ENCODE measurements at regions not wholly inside any gene's neighbourhood (a gene's known extent, or its start where the extent isn't known, plus 50 kb on each side); places are given as distances from the start of the nearest gene placed in this dataset.

DNA sequence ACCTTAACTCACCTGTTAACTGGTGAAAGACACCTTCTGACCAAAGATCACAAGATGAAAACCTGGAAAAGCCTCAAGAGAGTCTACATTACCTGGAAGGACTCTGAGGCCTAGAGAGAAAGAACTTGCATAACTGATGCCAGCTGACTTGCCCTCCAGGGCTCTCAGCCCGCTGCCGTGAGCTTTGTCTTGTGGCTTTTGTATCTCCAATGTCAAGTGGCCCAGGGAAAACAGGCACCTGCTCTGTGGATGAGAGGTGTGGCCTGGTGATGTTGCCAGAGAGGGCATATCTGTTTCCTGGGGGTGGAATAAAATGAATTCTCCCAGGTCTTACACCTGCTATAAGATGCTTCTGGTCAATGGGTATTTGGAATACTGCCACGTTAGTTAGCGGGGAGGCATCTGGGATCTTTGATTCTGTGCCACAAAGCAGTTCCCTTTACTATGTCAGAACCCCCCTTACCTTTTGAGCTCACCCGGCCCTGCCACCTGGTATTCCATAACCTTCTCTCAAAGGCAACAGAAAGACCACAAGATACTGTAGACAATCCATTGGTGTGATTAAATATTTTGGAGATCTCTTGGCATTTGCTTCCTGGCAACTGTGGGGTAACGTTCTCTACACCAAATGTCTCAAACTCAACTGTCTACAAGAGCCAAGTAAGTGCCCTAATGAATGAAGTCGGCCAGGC lies 54.9 kb upstream of the N4BP3 start:
- H3K23ac ChIP-seq (ENCODE audit: low read depth, low read length), result no peak overlapping the region
- no peak overlapping the region for H4K91ac ChIP-seq (ENCODE audit: insufficient read depth, low read depth, low read length)
- TF ChIP-seq, protein P1, sequence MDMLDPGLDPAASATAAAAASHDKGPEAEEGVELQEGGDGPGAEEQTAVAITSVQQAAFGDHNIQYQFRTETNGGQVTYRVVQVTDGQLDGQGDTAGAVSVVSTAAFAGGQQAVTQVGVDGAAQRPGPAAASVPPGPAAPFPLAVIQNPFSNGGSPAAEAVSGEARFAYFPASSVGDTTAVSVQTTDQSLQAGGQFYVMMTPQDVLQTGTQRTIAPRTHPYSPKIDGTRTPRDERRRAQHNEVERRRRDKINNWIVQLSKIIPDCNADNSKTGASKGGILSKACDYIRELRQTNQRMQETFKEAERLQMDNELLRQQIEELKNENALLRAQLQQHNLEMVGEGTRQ (IDR thresholded peaks at IDR 0.05; ENCODE audit: low read depth, low read length), result no peak
- TF ChIP-seq CHD1 (IDR thresholded peaks at IDR 0.05; ENCODE audit: low read depth, low read length) (no peak), MAZ (IDR thresholded peaks at IDR 0.05; ENCODE audit: borderline replicate concordance, low read depth, low read length) (no peak), RAD21 (IDR thresholded peaks at IDR 0.05; ENCODE audit: low read length) (no peak), MAFK (IDR thresholded peaks at IDR 0.05; ENCODE audit: low read depth, low read length) (no peak), CEBPB (IDR thresholded peaks at IDR 0.05; ENCODE audit: low read depth, low read length) (no peak), FOS (IDR thresholded peaks at IDR 0.05; ENCODE audit: low read depth, low read length) (no peak), RCOR1 (IDR thresholded peaks at IDR 0.05; ENCODE audit: insufficient replicate concordance, low read length) (no peak), BHLHE40 (IDR thresholded peaks at IDR 0.05; ENCODE audit: low read depth, low read length) (no peak), MXI1 (IDR thresholded peaks at IDR 0.05; ENCODE audit: borderline replicate concordance, low read depth, low read length) (no peak), POLR2A (IDR thresholded peaks at IDR 0.05; ENCODE audit: low read depth, low read length) (no peak), SMC3 (IDR thresholded peaks at IDR 0.05; ENCODE audit: low read depth, low read length) (no peak), RFX5 (IDR thresholded peaks at IDR 0.05; ENCODE audit: low read depth, low read length) (no peak)
- TF ChIP-seq, protein P2, sequence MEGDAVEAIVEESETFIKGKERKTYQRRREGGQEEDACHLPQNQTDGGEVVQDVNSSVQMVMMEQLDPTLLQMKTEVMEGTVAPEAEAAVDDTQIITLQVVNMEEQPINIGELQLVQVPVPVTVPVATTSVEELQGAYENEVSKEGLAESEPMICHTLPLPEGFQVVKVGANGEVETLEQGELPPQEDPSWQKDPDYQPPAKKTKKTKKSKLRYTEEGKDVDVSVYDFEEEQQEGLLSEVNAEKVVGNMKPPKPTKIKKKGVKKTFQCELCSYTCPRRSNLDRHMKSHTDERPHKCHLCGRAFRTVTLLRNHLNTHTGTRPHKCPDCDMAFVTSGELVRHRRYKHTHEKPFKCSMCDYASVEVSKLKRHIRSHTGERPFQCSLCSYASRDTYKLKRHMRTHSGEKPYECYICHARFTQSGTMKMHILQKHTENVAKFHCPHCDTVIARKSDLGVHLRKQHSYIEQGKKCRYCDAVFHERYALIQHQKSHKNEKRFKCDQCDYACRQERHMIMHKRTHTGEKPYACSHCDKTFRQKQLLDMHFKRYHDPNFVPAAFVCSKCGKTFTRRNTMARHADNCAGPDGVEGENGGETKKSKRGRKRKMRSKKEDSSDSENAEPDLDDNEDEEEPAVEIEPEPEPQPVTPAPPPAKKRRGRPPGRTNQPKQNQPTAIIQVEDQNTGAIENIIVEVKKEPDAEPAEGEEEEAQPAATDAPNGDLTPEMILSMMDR (conservative IDR thresholded peaks at IDR 0.05; ENCODE audit: low read depth, low read length), result no peak
- TF ChIP-seq, protein P3, sequence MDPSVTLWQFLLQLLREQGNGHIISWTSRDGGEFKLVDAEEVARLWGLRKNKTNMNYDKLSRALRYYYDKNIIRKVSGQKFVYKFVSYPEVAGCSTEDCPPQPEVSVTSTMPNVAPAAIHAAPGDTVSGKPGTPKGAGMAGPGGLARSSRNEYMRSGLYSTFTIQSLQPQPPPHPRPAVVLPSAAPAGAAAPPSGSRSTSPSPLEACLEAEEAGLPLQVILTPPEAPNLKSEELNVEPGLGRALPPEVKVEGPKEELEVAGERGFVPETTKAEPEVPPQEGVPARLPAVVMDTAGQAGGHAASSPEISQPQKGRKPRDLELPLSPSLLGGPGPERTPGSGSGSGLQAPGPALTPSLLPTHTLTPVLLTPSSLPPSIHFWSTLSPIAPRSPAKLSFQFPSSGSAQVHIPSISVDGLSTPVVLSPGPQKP (IDR thresholded peaks at IDR 0.05; ENCODE audit: borderline replicate concordance, low read depth, low read length), result no peak
- ChIA-PET POLR2A (ENCODE audit: unreplicated experiment) (no interaction called here), CTCF (no interaction called here)
- H4K5ac ChIP-seq (ENCODE audit: low read depth, low read length), result no peak overlapping the region
- no peak overlapping the region for H2BK120ac ChIP-seq (ENCODE audit: low read depth, low read length)
- no peak overlapping the region for H2AK9ac ChIP-seq (replicated peaks; ENCODE audit: low read depth, low read length, poor library complexity)
- dilution Hi-C loops (cut with HindIII; ENCODE audit: low sequenced_read_pairs, unreplicated experiment), result no loop called here
- ATAC-seq (ENCODE audit: low read depth), result no peak
- H3K27me3 ChIP-seq (ENCODE audit: control insufficient read depth, insufficient read depth, low read length), result peaks cover 4% of the 10 kb centered on the region
- H3K4me3 ChIP-seq (ENCODE audit: insufficient read depth, low read depth, low read length), result no peak overlapping the region
- no peaks in the 10 kb centered on the region for H3K4me1 ChIP-seq (ENCODE audit: control insufficient read depth, insufficient read depth, low read length)
- H2BK20ac ChIP-seq (ENCODE audit: low read depth, low read length), result no peak overlapping the region
- in situ Hi-C loops (cut with MboI; ENCODE audit: low sequenced_read_pairs), result loop anchor here (25.0 kb wide), 1 partner anchor 446 kb away; the partner anchor contains the start of gene B4GALT7
- no peak overlapping the region for H2BK5ac ChIP-seq (ENCODE audit: low read depth, low read length, poor library complexity, severe bottlenecking)
- H4K20me1 ChIP-seq (ENCODE audit: insufficient read depth, low read length), result no peaks in the 10 kb centered on the region
- no peaks in the 10 kb centered on the region for H3K36me3 ChIP-seq (ENCODE audit: control insufficient read depth, insufficient read depth, low read length)
- no peak overlapping the region for H3K9ac ChIP-seq (ENCODE audit: low read depth, low read length)
- no peaks in the 10 kb centered on the region for H3K9me1 ChIP-seq (ENCODE audit: insufficient read depth, low read length)
- H3K27ac ChIP-seq (ENCODE audit: insufficient read depth, low read length), result no peak overlapping the region
- intact Hi-C loops (cut with micrococcal nuclease), result no loop called here
- no TSS peak for BruUV-seq (replicated peaks)
- no peak overlapping the region for H2AK5ac ChIP-seq (ENCODE audit: low read depth, low read length)
- no peak overlapping the region for H3K4ac ChIP-seq (ENCODE audit: low read depth, low read length)
- H3K4me2 ChIP-seq (ENCODE audit: low read depth, low read length), result no peak overlapping the region
- no peak for DNase-seq
- H3K9me3 ChIP-seq (ENCODE audit: control insufficient read depth, insufficient read depth, low read length), result no peaks in the 10 kb centered on the region
- no peak overlapping the region for H2AFZ ChIP-seq (replicated peaks; ENCODE audit: low read length, poor library complexity)
- H3K79me1 ChIP-seq (ENCODE audit: low read depth in 1 of 2, low read length in 2 of 2), result no peaks in the 10 kb centered on the region
- no peak overlapping the region for H3K18ac ChIP-seq (ENCODE audit: low read depth, low read length)
- H3K56ac ChIP-seq (ENCODE audit: extremely low read depth, insufficient read depth, low read length), result no peak overlapping the region
- no peak overlapping the region for H3K14ac ChIP-seq (replicated peaks; ENCODE audit: low read depth, low read length)
- WGBS, 2 experiments (ENCODE audit: extremely low coverage in 2 of 2, insufficient read length in 1 of 2), result 100% methylated on average over 2 of the region's 7 CpGs; no CpG with 5 or more reads in 1 of the 2 experiments
- no peak overlapping the region for H4K8ac ChIP-seq (ENCODE audit: low read depth in 2 of 2, low read length in 2 of 2)
- H2BK15ac ChIP-seq (ENCODE audit: low read depth, low read length), result no peak overlapping the region

Data from IMR-90 (cell line).